OCI-LY1 (cell line): ENCODE measurements at regions not wholly inside any gene's neighbourhood (a gene's known extent, or its start where the extent isn't known, plus 50 kb on each side); places are given as distances from the start of the nearest gene placed in this dataset.

ENCODE experiments used
- H2AFZ ChIP-seq: fragments of 200-600 bp; sonication (generic), shearing (Covaris generic); 2 replicates; pipeline ENCODE4 v1.6.0; 2014; ENCODE audit warnings: antibody characterized with exemption, mild to moderate bottlenecking, low read length
- H3F3A ChIP-seq: fragments of 200-600 bp; sonication (generic), shearing (Covaris generic); 2 replicates; pipeline ENCODE4 v1.6.0; 2014; ENCODE audit warnings: mild to moderate bottlenecking, antibody characterized with exemption, low read length, moderate library complexity; ENCODE audit not compliant: insufficient read depth
- H3K27ac ChIP-seq: fragments of 200-600 bp; sonication (generic); 2 replicates; pipeline ENCODE4 v1.5.1; 2014; ENCODE audit warnings: low read length, mixed run types, mild to moderate bottlenecking, low read depth; ENCODE audit not compliant: poor library complexity, severe bottlenecking
- H3K27me3 ChIP-seq: fragments of 200-600 bp; sonication (generic); 2 replicates; pipeline ENCODE4 v1.6.0; 2014; ENCODE audit warnings: antibody characterized with exemption, mild to moderate bottlenecking, low read length, moderate library complexity; ENCODE audit not compliant: insufficient read depth
- H3K36me3 ChIP-seq: fragments of 200-600 bp; sonication (generic); 2 replicates; pipeline ENCODE4 v1.6.1; 2014; ENCODE audit warnings: mild to moderate bottlenecking, antibody characterized with exemption, low read length, moderate library complexity, mixed read lengths; ENCODE audit not compliant: insufficient read depth
- H3K4me1 ChIP-seq: fragments of 200-600 bp; sonication (generic); 2 replicates; pipeline ENCODE4 v1.5.1; 2014; ENCODE audit warnings: mild to moderate bottlenecking, low read length, moderate library complexity; ENCODE audit not compliant: insufficient read depth, severe bottlenecking
- H3K4me2 ChIP-seq: fragments of 200-600 bp; sonication (generic), shearing (Covaris generic); 2 replicates; pipeline ENCODE4 v1.6.1; 2014; ENCODE audit warnings: low read length
- H3K4me3 ChIP-seq: fragments of 200-600 bp; sonication (generic); 2 replicates; pipeline ENCODE4 v1.5.1; 2014; ENCODE audit warnings: low read length, low read depth, mild to moderate bottlenecking, mixed read lengths; ENCODE audit not compliant: poor library complexity, severe bottlenecking
- H3K79me2 ChIP-seq: fragments of 200-600 bp; shearing (Covaris generic); 2 replicates; pipeline ENCODE4 v1.6.1; 2016; ENCODE audit warnings: mixed run types, low read length, mixed read lengths; ENCODE audit not compliant: insufficient read depth
- H3K9ac ChIP-seq: fragments of 200-600 bp; sonication (generic), shearing (Covaris generic); 2 replicates; pipeline ENCODE4 v1.6.1; 2014; ENCODE audit warnings: mild to moderate bottlenecking, low read length, mixed read lengths
- H3K9me2 ChIP-seq: fragments of 200-600 bp; sonication (generic), shearing (Covaris generic); 2 replicates; pipeline ENCODE4 v1.6.1; 2014; ENCODE audit warnings: low read depth, mild to moderate bottlenecking, low read length, mixed read lengths
- H3K9me3 ChIP-seq: fragments of 200-600 bp; shearing (Covaris generic); 2 replicates; pipeline ENCODE4 v1.6.1; 2014; ENCODE audit warnings: low read length, mixed read lengths
- H4K20me1 ChIP-seq: fragments of 200-600 bp; sonication (generic), shearing (Covaris generic); 2 replicates; pipeline ENCODE4 v1.6.0; 2016; ENCODE audit warnings: mild to moderate bottlenecking, low read length; ENCODE audit not compliant: insufficient read depth
- EZH2 ChIP-seq: fragments of 200-600 bp; sonication (generic), shearing (Covaris generic); IDR thresholded peaks from 2 replicates; pipeline ENCODE4 v1.8.0; 2017; ENCODE audit warnings: borderline replicate concordance, mixed run types, mild to moderate bottlenecking, antibody characterized with exemption, low read length, moderate library complexity, mixed read lengths
- TF ChIP-seq, protein P1 (sequence below): fragments of 200-600 bp; sonication (generic), shearing (Covaris generic); IDR thresholded peaks from 2 replicates; pipeline ENCODE4 v1.5.1; 2017; ENCODE audit warnings: mild to moderate bottlenecking, antibody characterized with exemption, low read length, moderate library complexity, mixed read lengths

DNA sequence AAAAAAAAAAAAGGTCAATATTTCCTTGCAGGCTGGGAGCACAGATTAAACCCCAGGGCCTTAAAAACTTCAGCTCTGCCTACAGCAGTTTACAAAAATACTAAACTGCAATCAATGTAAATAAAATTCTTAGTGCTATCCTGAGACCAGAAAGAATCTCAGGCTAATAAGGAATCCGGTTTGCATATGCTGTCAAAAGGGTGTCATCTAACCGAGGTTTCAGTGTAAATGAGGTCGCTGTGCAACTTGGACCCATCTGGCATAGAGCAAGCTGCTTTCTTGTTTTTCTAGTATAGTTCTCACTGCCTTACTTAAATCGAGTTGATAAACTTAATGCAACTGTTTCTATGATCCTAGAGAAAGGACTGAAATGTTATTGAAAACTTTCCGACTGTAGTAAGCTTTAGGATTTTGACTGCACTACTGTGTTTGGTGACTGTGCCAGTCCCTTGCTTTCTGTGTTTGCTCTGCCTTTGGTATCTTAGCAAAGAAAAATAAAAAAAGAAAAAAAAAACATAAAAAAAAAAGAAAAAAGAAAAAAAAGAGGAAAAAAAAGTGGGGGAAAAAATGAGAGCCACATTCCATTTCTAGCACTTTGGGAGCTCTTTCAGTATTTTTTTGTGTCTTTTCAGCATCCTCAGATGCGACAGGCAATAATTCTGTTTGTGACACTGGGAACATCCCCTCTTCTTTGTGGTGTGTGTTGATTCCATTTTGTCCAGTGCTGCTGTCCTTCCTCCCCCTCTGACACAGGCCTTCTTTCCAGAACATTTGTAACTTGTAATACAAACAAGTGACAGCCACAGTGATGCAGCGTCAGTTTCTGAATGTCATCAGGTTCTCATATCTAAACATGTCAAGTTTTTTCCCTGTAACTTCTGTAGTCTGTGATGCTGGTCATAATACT, 340.5 kb downstream of the ZNF536 start:
- Histone ChIP-seq H3K4me1 (no peaks in the 10 kb centered on the region), H3K9me3 (no peaks in the 10 kb centered on the region), H4K20me1 (no peaks in the 10 kb centered on the region), H3K9ac (no peak overlapping the region), H3K9me2 (no peaks in the 10 kb centered on the region), H3K27me3 (no peaks in the 10 kb centered on the region), H3K4me2 (no peak overlapping the region), H3K36me3 (no peaks in the 10 kb centered on the region), H2AFZ (no peak overlapping the region), H3F3A (no peaks in the 10 kb centered on the region), H3K27ac (no peak overlapping the region), H3K79me2 (no peaks in the 10 kb centered on the region), H3K4me3 (no peak overlapping the region)
- TF ChIP-seq, protein P1, sequence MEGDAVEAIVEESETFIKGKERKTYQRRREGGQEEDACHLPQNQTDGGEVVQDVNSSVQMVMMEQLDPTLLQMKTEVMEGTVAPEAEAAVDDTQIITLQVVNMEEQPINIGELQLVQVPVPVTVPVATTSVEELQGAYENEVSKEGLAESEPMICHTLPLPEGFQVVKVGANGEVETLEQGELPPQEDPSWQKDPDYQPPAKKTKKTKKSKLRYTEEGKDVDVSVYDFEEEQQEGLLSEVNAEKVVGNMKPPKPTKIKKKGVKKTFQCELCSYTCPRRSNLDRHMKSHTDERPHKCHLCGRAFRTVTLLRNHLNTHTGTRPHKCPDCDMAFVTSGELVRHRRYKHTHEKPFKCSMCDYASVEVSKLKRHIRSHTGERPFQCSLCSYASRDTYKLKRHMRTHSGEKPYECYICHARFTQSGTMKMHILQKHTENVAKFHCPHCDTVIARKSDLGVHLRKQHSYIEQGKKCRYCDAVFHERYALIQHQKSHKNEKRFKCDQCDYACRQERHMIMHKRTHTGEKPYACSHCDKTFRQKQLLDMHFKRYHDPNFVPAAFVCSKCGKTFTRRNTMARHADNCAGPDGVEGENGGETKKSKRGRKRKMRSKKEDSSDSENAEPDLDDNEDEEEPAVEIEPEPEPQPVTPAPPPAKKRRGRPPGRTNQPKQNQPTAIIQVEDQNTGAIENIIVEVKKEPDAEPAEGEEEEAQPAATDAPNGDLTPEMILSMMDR = no peak
- TF ChIP-seq EZH2 = no peak

GRCh38 chr19:30711826-30712225, 339.6 kb downstream of the ZNF536 start:
- Histone ChIP-seq H3K9me3 (no peaks in the 10 kb centered on the region), H3K27ac (no peak overlapping the region), H3K4me3 (no peak overlapping the region), H3F3A (no peaks in the 10 kb centered on the region), H3K79me2 (no peaks in the 10 kb centered on the region), H4K20me1 (no peaks in the 10 kb centered on the region), H3K36me3 (no peaks in the 10 kb centered on the region), H3K27me3 (no peaks in the 10 kb centered on the region), H3K4me2 (no peak overlapping the region), H3K4me1 (no peaks in the 10 kb centered on the region), H3K9me2 (no peaks in the 10 kb centered on the region), H3K9ac (no peak overlapping the region), H2AFZ (no peak overlapping the region)
- no peak for TF ChIP-seq EZH2
- TF ChIP-seq, protein P1 = no peak

GRCh38 chr19:30711296-30711695, 339.1 kb downstream of the ZNF536 start:
- Histone ChIP-seq H3K79me2 (no peaks in the 10 kb centered on the region), H3K4me1 (no peaks in the 10 kb centered on the region), H3K36me3 (no peaks in the 10 kb centered on the region), H3K27ac (no peak overlapping the region), H2AFZ (no peak overlapping the region), H4K20me1 (no peaks in the 10 kb centered on the region), H3K9ac (no peak overlapping the region), H3K9me3 (no peaks in the 10 kb centered on the region), H3K4me3 (no peak overlapping the region), H3F3A (no peaks in the 10 kb centered on the region), H3K9me2 (no peaks in the 10 kb centered on the region), H3K4me2 (no peak overlapping the region), H3K27me3 (no peaks in the 10 kb centered on the region)
- TF ChIP-seq EZH2 = no peak
- TF ChIP-seq, protein P1 = no peak
